ENCODE measurements at regions not wholly inside any gene's neighbourhood (a gene's known extent, or its start where the extent isn't known, plus 50 kb on each side); places are given as distances from the start of the nearest gene placed in this dataset.
"Not testable (repeated sequence)": the region's sequence is repeated elsewhere in the genome, so short reads cannot be mapped to it uniquely, and the experiment has no call there.

DNA sequence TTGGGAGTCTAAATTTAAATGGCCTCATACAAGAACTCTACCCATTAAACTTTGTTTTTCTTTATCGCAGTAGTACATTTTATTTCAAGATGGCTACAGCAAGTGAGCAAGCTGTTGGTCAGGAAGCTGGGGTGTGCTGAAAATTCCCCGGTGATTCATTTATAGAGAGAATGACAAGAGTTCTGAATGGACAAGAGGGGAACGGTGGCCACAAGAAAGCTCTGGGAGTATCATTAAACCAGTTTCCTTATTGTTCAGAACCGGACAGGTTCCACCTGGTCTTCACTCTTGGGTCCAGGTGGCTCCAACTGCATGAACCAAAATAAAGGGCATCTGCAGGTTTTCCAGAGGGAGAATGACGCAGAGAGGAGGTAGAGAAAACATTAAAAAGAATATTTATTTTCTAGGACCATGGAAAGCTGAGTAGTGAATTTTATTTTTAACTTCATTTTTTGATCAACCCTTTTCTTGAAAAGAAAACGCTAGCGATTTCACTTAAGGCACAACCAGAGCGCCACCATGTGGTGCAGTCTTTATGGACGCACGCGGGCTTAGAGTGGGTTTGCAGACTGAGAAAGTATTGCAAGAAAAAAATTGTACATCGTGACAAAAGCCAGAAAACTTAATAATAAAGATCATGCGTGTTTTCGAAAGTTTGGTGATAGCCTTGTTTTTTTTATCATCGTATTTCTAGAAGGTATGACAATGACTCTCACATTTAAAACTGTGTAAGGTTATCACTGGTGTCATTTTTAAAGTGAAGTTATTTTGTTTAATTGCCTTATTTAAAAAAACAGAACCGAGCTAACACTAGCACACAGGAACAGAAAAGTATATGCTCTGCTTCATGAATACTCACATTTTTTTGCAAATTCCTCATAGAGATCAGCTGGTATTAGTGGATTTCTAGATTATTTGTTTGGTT, 97.9 kb upstream of the NOL4 start:
- intact Hi-C loops (cut with DNase I): loop anchor here (10.0 kb wide), 1 partner anchor 198 kb away; no protein-coding TSS in a partner anchor
- 24% methylated on average over 16 of the region's 16 CpGs for WGBS
- no peak overlapping the region for H3K27ac ChIP-seq (replicated peaks in 1 of 4)
- no peak for DNase-seq (ENCODE audit: extremely low spot score)
- H3K36me3 ChIP-seq: no peaks in the 10 kb centered on the region
- peaks cover 0 to 5% (median 0%) of the 10 kb centered on the region in 4 donors for H3K4me1 ChIP-seq
- no peak overlapping the region for H3K4me3 ChIP-seq
- H3K27me3 ChIP-seq: no peaks in the 10 kb centered on the region
- H3K9me3 ChIP-seq: no peaks in the 10 kb centered on the region
- TF ChIP-seq EP300 (IDR thresholded peaks at IDR 0.05) (no peak), CTCF (IDR thresholded peaks at IDR 0.05) (peak; percentile 28 to 56 (median 43)), POLR2A (IDR thresholded peaks at IDR 0.05; ENCODE audit: low read depth) (no peak), POLR2AphosphoS5 (IDR thresholded peaks at IDR 0.05) (no peak)

GRCh38 chr18:34329840-34330239, 105.1 kb upstream of the NOL4 start:
- intact Hi-C loops (cut with DNase I): loop anchor here (10.0 kb wide), 1 partner anchor 205 kb away; no protein-coding TSS in a partner anchor
- Histone ChIP-seq H3K9me3 (no peaks in the 10 kb centered on the region), H3K4me1 (no peaks in the 10 kb centered on the region), H3K4me3 (no peak overlapping the region), H3K36me3 (no peaks in the 10 kb centered on the region), H3K27ac (replicated peaks in 1 of 4) (no peak overlapping the region), H3K27me3 (no peaks in the 10 kb centered on the region)
- no peak for DNase-seq (ENCODE audit: extremely low spot score)
- TF ChIP-seq POLR2AphosphoS5 (IDR thresholded peaks at IDR 0.05): no peak
- 89% methylated on average over 1 of the region's 1 CpG for WGBS

GRCh38 chr18:34330308-34330707, 105.6 kb upstream of the NOL4 start:
- no peak overlapping the region for H3K27ac ChIP-seq (replicated peaks in 1 of 4)
- no peak overlapping the region for H3K4me3 ChIP-seq
- intact Hi-C loops (cut with DNase I): no loop called here
- no peaks in the 10 kb centered on the region for H3K4me1 ChIP-seq
- no peaks in the 10 kb centered on the region for H3K9me3 ChIP-seq
- no peaks in the 10 kb centered on the region for H3K27me3 ChIP-seq
- WGBS: 56% methylated on average over 3 of the region's 3 CpGs
- TF ChIP-seq POLR2AphosphoS5 (IDR thresholded peaks at IDR 0.05) (no peak), POLR2A (IDR thresholded peaks at IDR 0.05; ENCODE audit: low read depth) (no peak), EP300 (IDR thresholded peaks at IDR 0.05) (no peak), CTCF (IDR thresholded peaks at IDR 0.05) (no peak)
- DNase-seq (ENCODE audit: extremely low spot score): no peak
- H3K36me3 ChIP-seq: no peaks in the 10 kb centered on the region

- H3K36me3 ChIP-seq; H3K27ac ChIP-seq (replicated peaks in 1 of 4); DNase-seq (ENCODE audit: extremely low spot score); H3K27me3 ChIP-seq; H3K9me3 ChIP-seq; intact Hi-C loops (cut with DNase I); H3K4me1 ChIP-seq; H3K4me3 ChIP-seq: not testable (repeated sequence)
- WGBS: 96% methylated on average over 12 of the region's 12 CpGs
These were observed 106.2 kb upstream of the NOL4 start for GRCh38 chr18:34330907-34331306.

- H3K9me3 ChIP-seq; intact Hi-C loops (cut with DNase I); H3K4me3 ChIP-seq; H3K27me3 ChIP-seq; H3K27ac ChIP-seq (replicated peaks in 1 of 4); H3K36me3 ChIP-seq; DNase-seq (ENCODE audit: extremely low spot score); H3K4me1 ChIP-seq: not testable (repeated sequence)
- 85% methylated on average over 15 of the region's 15 CpGs for WGBS
These were observed 106.6 kb upstream of the NOL4 start for GRCh38 chr18:34331343-34331742.

- intact Hi-C loops (cut with DNase I): no loop called here
- Histone ChIP-seq H3K36me3 (no peaks in the 10 kb centered on the region), H3K4me3 (no peak overlapping the region), H3K4me1 (no peaks in the 10 kb centered on the region), H3K27ac (replicated peaks in 1 of 4) (no peak overlapping the region), H3K27me3 (no peaks in the 10 kb centered on the region), H3K9me3 (no peaks in the 10 kb centered on the region)
- DNase-seq (ENCODE audit: extremely low spot score): no peak
- TF ChIP-seq CTCF (IDR thresholded peaks at IDR 0.05): no peak
- no peak for TF ChIP-seq POLR2AphosphoS5 (IDR thresholded peaks at IDR 0.05)
- TF ChIP-seq EP300 (IDR thresholded peaks at IDR 0.05): no peak
- no peak for TF ChIP-seq POLR2A (IDR thresholded peaks at IDR 0.05; ENCODE audit: low read depth)
- 59% methylated on average over 1 of the region's 1 CpG for WGBS
These were observed 114.4 kb upstream of the NOL4 start for GRCh38 chr18:34339155-34339554.

Data from esophagus muscularis mucosa (tissue), 4 donors.